ENCODE measurements at regions not wholly inside any gene's neighbourhood (a gene's known extent, or its start where the extent isn't known, plus 50 kb on each side); places are given as distances from the start of the nearest gene placed in this dataset.
"Not testable (repeated sequence)": the region's sequence is repeated elsewhere in the genome, so short reads cannot be mapped to it uniquely, and the experiment has no call there.

DNA sequence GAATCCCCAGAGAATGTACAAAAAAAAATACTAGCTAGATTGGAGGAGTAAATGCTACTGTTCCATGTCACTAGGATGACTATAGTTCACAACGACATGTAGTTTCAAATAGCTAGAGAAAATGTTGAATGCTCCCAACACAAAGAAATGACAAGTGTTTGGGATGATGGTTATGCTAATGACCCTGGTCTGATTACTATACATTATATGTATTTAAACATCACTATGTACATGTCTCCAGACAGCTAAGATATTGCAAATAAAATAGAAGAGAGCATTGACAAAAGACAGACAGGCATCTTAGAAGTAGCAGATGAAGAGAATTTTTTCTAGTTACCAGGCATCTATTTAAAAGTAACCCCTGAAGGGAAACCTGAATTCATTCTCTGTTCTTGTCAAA is 281.6 kb upstream of the SLC16A7 start:
- Histone ChIP-seq H3K79me1 (ENCODE audit: low read length) (no peaks in the 10 kb centered on the region), H3K79me2 (ENCODE audit: control insufficient read depth, insufficient read depth, low read length) (no peaks in the 10 kb centered on the region)

DNA sequence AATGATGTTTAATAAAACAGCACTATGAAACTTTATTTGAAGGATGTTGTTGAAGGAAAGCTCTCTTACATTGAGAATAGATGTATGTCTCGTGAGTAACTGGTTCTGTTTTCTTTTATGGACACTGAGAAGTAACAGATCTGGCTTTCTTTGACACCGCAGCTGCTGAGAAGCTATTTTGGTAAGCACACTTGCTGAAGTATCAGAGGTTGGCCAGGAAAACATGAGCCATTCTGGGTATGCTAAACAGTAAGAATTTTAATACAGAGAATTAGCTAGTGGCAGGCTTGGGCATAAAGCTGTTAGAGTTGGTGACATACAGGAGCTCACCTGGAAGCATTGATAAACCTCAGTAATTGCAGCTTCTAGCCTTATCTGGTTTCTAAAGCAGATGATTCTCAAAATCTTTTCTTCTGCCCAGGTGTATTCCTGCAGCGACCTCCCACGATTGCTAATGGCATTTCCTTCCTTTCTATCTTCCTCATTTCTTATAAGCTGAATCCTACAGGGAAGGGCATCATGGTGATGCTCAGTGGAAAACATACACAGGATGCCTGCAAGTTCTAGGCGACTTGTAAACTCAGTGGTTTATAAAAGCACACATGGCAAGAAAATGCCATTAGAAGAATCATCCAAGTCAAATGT is 291.6 kb upstream of the SLC16A7 start:
- no peak overlapping the region for H3K18ac ChIP-seq (ENCODE audit: low read length)
- H3K56ac ChIP-seq (ENCODE audit: low read length): no peak overlapping the region
- no peak overlapping the region for H2BK5ac ChIP-seq (ENCODE audit: low read length)
- H3K79me2 ChIP-seq (ENCODE audit: control insufficient read depth, insufficient read depth, low read length): no peaks in the 10 kb centered on the region
- H3K23ac ChIP-seq (ENCODE audit: low read length): no peak overlapping the region
- no peak overlapping the region for H2BK15ac ChIP-seq (replicated peaks; ENCODE audit: low read depth)
- no peaks in the 10 kb centered on the region for H3K36me3 ChIP-seq (ENCODE audit: control insufficient read depth, insufficient read depth, low read length)
- H3K9ac ChIP-seq (ENCODE audit: low read length): no peak overlapping the region
- no peaks in the 10 kb centered on the region for H3K79me1 ChIP-seq (ENCODE audit: low read length)
- WGBS (ENCODE audit: extremely low coverage, insufficient coverage, low lambda C conversion rate): no CpG with 5 or more reads among the region's 5 CpGs
- H3K4ac ChIP-seq (ENCODE audit: low read depth, low read length): no peak overlapping the region
- no peaks in the 10 kb centered on the region for H3K4me1 ChIP-seq (ENCODE audit: control insufficient read depth, low read depth, low read length)
- no peak overlapping the region for H2BK120ac ChIP-seq (ENCODE audit: low read depth, low read length)
- H4K8ac ChIP-seq (ENCODE audit: low read depth, low read length): no peak overlapping the region
- no peak overlapping the region for H2AK5ac ChIP-seq (ENCODE audit: low read length)
- H3K27me3 ChIP-seq (ENCODE audit: insufficient read depth, low read length, poor library complexity): no peaks in the 10 kb centered on the region
- H3K27ac ChIP-seq (ENCODE audit: low read depth, low read length): no peak overlapping the region
- DNase-seq: no peak
- H3K4me3 ChIP-seq (ENCODE audit: low read length): no peak overlapping the region
- H4K5ac ChIP-seq (ENCODE audit: low read length): no peak overlapping the region
- no peak overlapping the region for H3K4me2 ChIP-seq (ENCODE audit: low read length)

More for the DNA sequence above, 281.6 kb upstream of the SLC16A7 start:
- Histone ChIP-seq H3K27me3 (ENCODE audit: insufficient read depth, low read length, poor library complexity) (no peaks in the 10 kb centered on the region), H4K8ac (ENCODE audit: low read depth, low read length) (no peak overlapping the region), H4K5ac (ENCODE audit: low read length) (no peak overlapping the region), H2BK5ac (ENCODE audit: low read length) (no peak overlapping the region), H3K9ac (ENCODE audit: low read length) (no peak overlapping the region), H3K18ac (ENCODE audit: low read length) (no peak overlapping the region), H3K4me1 (ENCODE audit: control insufficient read depth, low read depth, low read length) (no peaks in the 10 kb centered on the region), H2BK120ac (ENCODE audit: low read depth, low read length) (no peak overlapping the region), H3K4ac (ENCODE audit: low read depth, low read length) (no peak overlapping the region), H3K23ac (ENCODE audit: low read length) (no peak overlapping the region), H3K36me3 (ENCODE audit: control insufficient read depth, insufficient read depth, low read length) (no peaks in the 10 kb centered on the region), H3K4me3 (ENCODE audit: low read length) (no peak overlapping the region), H3K27ac (ENCODE audit: low read depth, low read length) (no peak overlapping the region), H3K4me2 (ENCODE audit: low read length) (no peak overlapping the region), H2BK15ac (replicated peaks; ENCODE audit: low read depth) (no peak overlapping the region), H3K56ac (ENCODE audit: low read length) (no peak overlapping the region), H2AK5ac (ENCODE audit: low read length) (no peak overlapping the region)
- WGBS (ENCODE audit: extremely low coverage, insufficient coverage, low lambda C conversion rate): no CpG with 5 or more reads among the region's 1 CpG
- no peak for DNase-seq

DNA sequence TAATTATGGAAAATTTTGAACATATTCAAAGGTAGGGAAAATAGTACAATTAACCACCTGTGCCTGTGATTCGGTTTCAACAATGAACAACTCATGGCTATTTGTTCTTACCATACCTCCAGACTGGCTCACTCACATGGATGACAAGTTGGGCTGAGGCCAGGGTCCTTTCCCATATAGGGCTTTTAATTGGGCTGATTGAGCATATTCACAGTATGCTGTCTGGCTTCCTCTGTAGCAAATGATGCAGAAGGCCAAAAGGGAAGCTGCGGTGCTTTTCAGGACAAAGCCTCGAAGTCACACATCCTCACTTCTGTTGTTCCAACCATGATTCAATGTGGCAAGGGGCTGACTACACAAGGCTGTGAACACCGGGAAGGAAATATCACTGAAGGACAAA is 297.5 kb upstream of the SLC16A7 start:
- no peak overlapping the region for H3K56ac ChIP-seq (ENCODE audit: low read length)
- no peak overlapping the region for H4K8ac ChIP-seq (ENCODE audit: low read depth, low read length)
- no peak overlapping the region for H2BK120ac ChIP-seq (ENCODE audit: low read depth, low read length)
- no peaks in the 10 kb centered on the region for H3K79me2 ChIP-seq (ENCODE audit: control insufficient read depth, insufficient read depth, low read length)
- no peak overlapping the region for H3K4ac ChIP-seq (ENCODE audit: low read depth, low read length)
- no peak overlapping the region for H2BK5ac ChIP-seq (ENCODE audit: low read length)
- DNase-seq: no peak
- H4K5ac ChIP-seq (ENCODE audit: low read length): no peak overlapping the region
- H3K36me3 ChIP-seq (ENCODE audit: control insufficient read depth, insufficient read depth, low read length): no peaks in the 10 kb centered on the region
- H3K23ac ChIP-seq (ENCODE audit: low read length): no peak overlapping the region
- H2AK5ac ChIP-seq (ENCODE audit: low read length): no peak overlapping the region
- H3K4me2 ChIP-seq (ENCODE audit: low read length): no peak overlapping the region
- no peak overlapping the region for H3K9ac ChIP-seq (ENCODE audit: low read length)
- no peaks in the 10 kb centered on the region for H3K4me1 ChIP-seq (ENCODE audit: control insufficient read depth, low read depth, low read length)
- H2BK15ac ChIP-seq (replicated peaks; ENCODE audit: low read depth): no peak overlapping the region
- H3K27ac ChIP-seq (ENCODE audit: low read depth, low read length): no peak overlapping the region
- WGBS (ENCODE audit: extremely low coverage, insufficient coverage, low lambda C conversion rate): no CpG with 5 or more reads among the region's 4 CpGs
- no peak overlapping the region for H3K18ac ChIP-seq (ENCODE audit: low read length)
- H3K4me3 ChIP-seq (ENCODE audit: low read length): no peak overlapping the region
- H3K27me3 ChIP-seq (ENCODE audit: insufficient read depth, low read length, poor library complexity): no peaks in the 10 kb centered on the region
- no peaks in the 10 kb centered on the region for H3K79me1 ChIP-seq (ENCODE audit: low read length)

DNA sequence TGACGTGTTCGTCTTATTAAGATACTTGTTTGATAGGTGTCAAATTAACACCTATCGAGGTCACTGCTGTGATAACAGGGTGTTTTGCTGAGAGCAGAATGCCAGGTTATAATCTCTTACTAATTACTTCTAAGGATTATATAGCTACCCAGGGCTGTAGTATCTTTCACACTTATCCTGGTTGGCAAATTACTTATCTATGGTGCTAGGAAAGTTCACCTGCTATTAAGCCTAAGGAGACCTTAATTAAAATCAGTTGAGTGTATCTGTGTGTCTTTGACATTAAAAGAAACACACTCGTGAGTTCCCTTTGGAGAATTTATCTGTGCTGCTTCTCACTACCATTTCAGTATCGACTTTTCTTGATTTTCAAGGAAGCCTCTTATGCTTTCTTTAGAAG is 301.6 kb upstream of the SLC16A7 start:
- Histone ChIP-seq H3K27me3 (ENCODE audit: insufficient read depth, low read length, poor library complexity) (no peaks in the 10 kb centered on the region), H2BK120ac (ENCODE audit: low read depth, low read length) (no peak overlapping the region), H3K56ac (ENCODE audit: low read length) (no peak overlapping the region), H2BK5ac (ENCODE audit: low read length) (no peak overlapping the region), H3K4me3 (ENCODE audit: low read length) (no peak overlapping the region), H3K4me1 (ENCODE audit: control insufficient read depth, low read depth, low read length) (no peaks in the 10 kb centered on the region), H3K9ac (ENCODE audit: low read length) (no peak overlapping the region), H3K79me1 (ENCODE audit: low read length) (no peaks in the 10 kb centered on the region), H4K5ac (ENCODE audit: low read length) (no peak overlapping the region), H4K8ac (ENCODE audit: low read depth, low read length) (no peak overlapping the region), H2AK5ac (ENCODE audit: low read length) (no peak overlapping the region), H3K4ac (ENCODE audit: low read depth, low read length) (no peak overlapping the region), H3K18ac (ENCODE audit: low read length) (no peak overlapping the region), H2BK15ac (replicated peaks; ENCODE audit: low read depth) (no peak overlapping the region), H3K36me3 (ENCODE audit: control insufficient read depth, insufficient read depth, low read length) (no peaks in the 10 kb centered on the region), H3K27ac (ENCODE audit: low read depth, low read length) (no peak overlapping the region), H3K79me2 (ENCODE audit: control insufficient read depth, insufficient read depth, low read length) (no peaks in the 10 kb centered on the region), H3K23ac (ENCODE audit: low read length) (no peak overlapping the region), H3K4me2 (ENCODE audit: low read length) (no peak overlapping the region)
- peak; percentile 63 for DNase-seq
- WGBS (ENCODE audit: extremely low coverage, insufficient coverage, low lambda C conversion rate): no CpG with 5 or more reads among the region's 5 CpGs

DNA sequence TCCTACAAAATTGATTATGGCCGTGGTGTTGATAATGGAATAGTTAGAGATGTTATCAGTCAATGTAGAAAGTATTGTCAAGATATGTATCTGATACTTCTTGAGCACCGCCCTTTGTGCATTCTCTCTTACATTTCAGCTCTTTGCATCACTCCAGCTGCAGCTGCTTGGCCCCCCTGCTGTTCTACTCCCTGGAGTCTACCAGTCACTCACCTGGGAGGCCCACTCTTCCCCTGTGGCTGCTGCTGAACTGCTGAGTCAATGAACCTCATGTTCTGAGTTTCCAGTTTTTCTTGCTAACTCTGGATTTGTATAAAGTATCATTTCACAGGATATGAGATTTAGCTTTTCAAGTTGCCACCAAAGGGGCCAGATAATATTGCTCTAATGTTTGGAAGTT is 312.8 kb upstream of the SLC16A7 start:
- no CpG with 5 or more reads among the region's 2 CpGs for WGBS (ENCODE audit: extremely low coverage, insufficient coverage, low lambda C conversion rate)
- Histone ChIP-seq H3K9ac (ENCODE audit: low read length) (no peak overlapping the region), H3K23ac (ENCODE audit: low read length) (no peak overlapping the region), H2BK120ac (ENCODE audit: low read depth, low read length) (no peak overlapping the region), H3K79me2 (ENCODE audit: control insufficient read depth, insufficient read depth, low read length) (no peaks in the 10 kb centered on the region), H2AK5ac (ENCODE audit: low read length) (no peak overlapping the region), H3K27ac (ENCODE audit: low read depth, low read length) (no peak overlapping the region), H3K4ac (ENCODE audit: low read depth, low read length) (no peak overlapping the region), H3K27me3 (ENCODE audit: insufficient read depth, low read length, poor library complexity) (no peaks in the 10 kb centered on the region), H3K56ac (ENCODE audit: low read length) (peak overlapping the region; percentile 38), H4K5ac (ENCODE audit: low read length) (no peak overlapping the region), H2BK5ac (ENCODE audit: low read length) (no peak overlapping the region), H3K36me3 (ENCODE audit: control insufficient read depth, insufficient read depth, low read length) (no peaks in the 10 kb centered on the region), H3K4me1 (ENCODE audit: control insufficient read depth, low read depth, low read length) (peaks cover 4% of the 10 kb centered on the region), H2BK15ac (replicated peaks; ENCODE audit: low read depth) (no peak overlapping the region), H3K79me1 (ENCODE audit: low read length) (no peaks in the 10 kb centered on the region), H3K18ac (ENCODE audit: low read length) (no peak overlapping the region), H3K4me2 (ENCODE audit: low read length) (no peak overlapping the region), H3K4me3 (ENCODE audit: low read length) (no peak overlapping the region), H4K8ac (ENCODE audit: low read depth, low read length) (no peak overlapping the region)
- DNase-seq: peak; percentile 70

- H3K4me2 ChIP-seq (ENCODE audit: low read length); H3K27ac ChIP-seq (ENCODE audit: low read depth, low read length); H3K4ac ChIP-seq (ENCODE audit: low read depth, low read length); H3K36me3 ChIP-seq (ENCODE audit: control insufficient read depth, insufficient read depth, low read length); H2BK15ac ChIP-seq (replicated peaks; ENCODE audit: low read depth); DNase-seq; H4K8ac ChIP-seq (ENCODE audit: low read depth, low read length); H3K23ac ChIP-seq (ENCODE audit: low read length); H3K27me3 ChIP-seq (ENCODE audit: insufficient read depth, low read length, poor library complexity); H3K4me1 ChIP-seq (ENCODE audit: control insufficient read depth, low read depth, low read length); H3K4me3 ChIP-seq (ENCODE audit: low read length); H4K5ac ChIP-seq (ENCODE audit: low read length); H3K79me1 ChIP-seq (ENCODE audit: low read length); H2BK120ac ChIP-seq (ENCODE audit: low read depth, low read length); H2AK5ac ChIP-seq (ENCODE audit: low read length); H3K9ac ChIP-seq (ENCODE audit: low read length); H2BK5ac ChIP-seq (ENCODE audit: low read length); H3K56ac ChIP-seq (ENCODE audit: low read length); H3K79me2 ChIP-seq (ENCODE audit: control insufficient read depth, insufficient read depth, low read length); H3K18ac ChIP-seq (ENCODE audit: low read length): not testable (repeated sequence)
- WGBS (ENCODE audit: extremely low coverage, insufficient coverage, low lambda C conversion rate): no CpG with 5 or more reads among the region's 1 CpG
Observed at GRCh38 chr12:59273561-59273960, 322.3 kb upstream of the SLC16A7 start.

Data from mesendoderm (in vitro differentiated cells).